ENCODE measurements at regions not wholly inside any gene's neighbourhood (a gene's known extent, or its start where the extent isn't known, plus 50 kb on each side); places are given as distances from the start of the nearest gene placed in this dataset.

GRCh38 chr7:35355199-35355598, 101.3 kb upstream of the TBX20 start:
- no peak overlapping the region for H3K4me3 ChIP-seq (ENCODE audit: low read depth, low read length)

- H3K4me3 ChIP-seq (ENCODE audit: low read depth, low read length): no peak overlapping the region
Observed at GRCh38 chr7:35353481-35353880, 99.6 kb upstream of the TBX20 start.

GRCh38 chr7:35351466-35351865, 97.6 kb upstream of the TBX20 start:
- no peak overlapping the region for H3K4me3 ChIP-seq (ENCODE audit: low read depth, low read length)

GRCh38 chr7:35348611-35349400, 94.9 kb upstream of the TBX20 start:
- H3K4me3 ChIP-seq (ENCODE audit: low read depth, low read length): no peak overlapping the region

GRCh38 chr7:35342786-35343185, 88.9 kb upstream of the TBX20 start:
- H3K4me3 ChIP-seq (ENCODE audit: low read depth, low read length): no peak overlapping the region

GRCh38 chr7:35339811-35340210, 85.9 kb upstream of the TBX20 start:
- no peak overlapping the region for H3K4me3 ChIP-seq (ENCODE audit: low read depth, low read length)

- no peak overlapping the region for H3K4me3 ChIP-seq (ENCODE audit: low read depth, low read length)
Observed at GRCh38 chr7:35336444-35336843, 82.5 kb upstream of the TBX20 start.

GRCh38 chr7:35334506-35334905, 80.6 kb upstream of the TBX20 start:
- H3K4me3 ChIP-seq (ENCODE audit: low read depth, low read length): no peak overlapping the region

- no peak overlapping the region for H3K4me3 ChIP-seq (ENCODE audit: low read depth, low read length)
Observed at GRCh38 chr7:35333265-35333664, 79.4 kb upstream of the TBX20 start.

GRCh38 chr7:35331730-35332678, 78.1 kb upstream of the TBX20 start:
- no peak overlapping the region for H3K4me3 ChIP-seq (ENCODE audit: low read depth, low read length)

GRCh38 chr7:35329026-35329425, 75.1 kb upstream of the TBX20 start:
- H3K4me3 ChIP-seq (ENCODE audit: low read depth, low read length): no peak overlapping the region

GRCh38 chr7:35319606-35320005, 65.7 kb upstream of the TBX20 start:
- H3K4me3 ChIP-seq (ENCODE audit: low read depth, low read length): no peak overlapping the region

GRCh38 chr7:35316549-35316948, 62.6 kb upstream of the TBX20 start:
- no peak overlapping the region for H3K4me3 ChIP-seq (ENCODE audit: low read depth, low read length)

GRCh38 chr7:35315517-35315916, 61.6 kb upstream of the TBX20 start:
- H3K4me3 ChIP-seq (ENCODE audit: low read depth, low read length): no peak overlapping the region

GRCh38 chr7:35314354-35314753, 60.5 kb upstream of the TBX20 start:
- no peak overlapping the region for H3K4me3 ChIP-seq (ENCODE audit: low read depth, low read length)

GRCh38 chr7:35313575-35313974, 59.7 kb upstream of the TBX20 start:
- no peak overlapping the region for H3K4me3 ChIP-seq (ENCODE audit: low read depth, low read length)
